NCI-H2081 treated with DMSO at 0.1 percent for 48 hours (cell line): ENCODE measurements at regions not wholly inside any gene's neighbourhood (a gene's known extent, or its start where the extent isn't known, plus 50 kb on each side); places are given as distances from the start of the nearest gene placed in this dataset.

ENCODE experiments used
- DNase-seq: peaks from one replicate; lab custom pipeline; 2025; lab: John Stamatoyannopoulos, UW

DNA sequence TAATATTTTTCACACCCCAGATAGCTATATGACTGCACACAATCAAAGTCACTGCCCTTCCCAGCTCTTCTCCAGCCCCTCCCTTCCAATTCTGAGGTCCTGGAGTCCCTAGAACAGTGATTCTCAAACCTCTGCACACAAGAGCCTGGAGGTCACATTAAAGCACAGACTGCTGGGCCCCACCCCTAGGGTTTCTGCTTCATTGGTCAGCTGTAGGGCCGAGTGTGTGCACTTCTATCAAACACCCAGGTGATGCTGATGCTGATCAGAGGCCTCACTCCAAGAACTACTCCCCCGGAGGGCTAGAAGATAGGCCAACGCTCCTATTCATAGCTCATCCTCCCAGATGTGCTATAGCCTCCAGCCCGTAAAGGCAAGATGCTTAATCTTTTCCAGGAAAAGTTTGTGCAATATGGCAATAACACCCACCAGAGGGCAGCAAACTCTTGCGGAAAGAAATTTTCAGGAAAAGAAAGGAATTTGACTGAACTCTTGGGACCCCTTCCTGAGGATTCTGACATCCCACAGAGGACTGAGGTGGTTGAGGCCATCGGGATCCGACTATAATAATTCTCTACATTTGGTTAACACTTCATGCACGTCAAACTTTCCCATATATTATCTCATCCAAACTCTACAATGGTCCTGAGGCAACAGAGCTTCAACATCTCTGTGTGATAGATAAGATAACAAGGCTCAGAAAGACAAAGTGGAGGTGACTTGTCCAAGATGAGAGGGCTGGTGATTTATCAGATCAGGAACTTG lies 194.2 kb upstream of the PKDCC start:
- DNase-seq: no peak

- no peak for DNase-seq
These were observed 193.6 kb upstream of the PKDCC start for GRCh38 chr2:41854227-41854626.

GRCh38 chr2:41856946-41857345 lies 190.9 kb upstream of the PKDCC start:
- DNase-seq: no peak

- no peak for DNase-seq
These were observed 188.0 kb upstream of the PKDCC start for GRCh38 chr2:41859615-41860514.

GRCh38 chr2:41863062-41863461 lies 184.8 kb upstream of the PKDCC start:
- no peak for DNase-seq

- no peak for DNase-seq
These were observed 182.6 kb upstream of the PKDCC start for GRCh38 chr2:41865263-41865662.

DNA sequence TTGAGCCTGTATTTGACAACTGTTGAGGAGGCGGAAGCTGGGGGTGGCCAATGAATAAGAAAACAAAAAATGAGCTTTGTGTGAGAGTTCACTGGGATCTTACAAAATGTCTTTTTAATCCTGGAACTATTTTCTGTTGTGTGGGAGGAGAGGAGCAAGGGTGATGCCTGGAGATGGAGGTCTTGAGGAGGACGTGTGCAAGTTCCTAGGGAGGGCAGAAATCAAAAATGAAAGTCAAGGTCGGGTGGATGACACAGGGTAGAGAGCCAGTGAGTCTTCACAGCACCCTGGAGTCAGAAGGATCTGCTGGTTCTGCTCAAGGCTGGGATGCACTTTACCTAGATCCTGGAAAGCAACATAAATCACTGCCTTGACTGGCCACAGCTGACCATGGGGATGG lies 180.3 kb upstream of the PKDCC start:
- no peak for DNase-seq

- no peak for DNase-seq
These were observed 178.1 kb upstream of the PKDCC start for GRCh38 chr2:41869542-41870264.

- DNase-seq: no peak
These were observed 177.6 kb upstream of the PKDCC start for GRCh38 chr2:41870265-41870585.

DNA sequence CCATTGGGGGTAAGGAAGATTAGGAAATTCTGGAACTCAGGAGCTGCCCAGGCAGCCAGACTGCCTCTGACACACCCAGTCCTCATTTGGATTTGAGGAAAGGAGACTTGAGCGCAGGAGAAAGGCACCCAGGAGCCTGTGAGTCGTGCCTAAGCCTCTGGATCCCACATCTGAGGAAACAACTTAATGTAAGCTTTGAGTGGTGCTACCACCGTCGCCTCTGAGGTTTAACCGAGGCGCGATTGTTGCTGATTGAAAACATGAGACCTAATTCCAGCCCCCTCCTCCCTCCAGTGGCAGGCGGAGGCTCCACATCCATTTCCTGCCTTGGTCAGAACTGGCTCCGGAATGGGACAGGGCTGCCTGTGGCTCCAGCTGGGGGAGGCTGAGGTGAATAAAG lies 176.7 kb upstream of the PKDCC start:
- no peak for DNase-seq

GRCh38 chr2:41872646-41873045 lies 175.2 kb upstream of the PKDCC start:
- DNase-seq: no peak

- no peak for DNase-seq
These were observed 174.5 kb upstream of the PKDCC start for GRCh38 chr2:41873102-41874031.

DNA sequence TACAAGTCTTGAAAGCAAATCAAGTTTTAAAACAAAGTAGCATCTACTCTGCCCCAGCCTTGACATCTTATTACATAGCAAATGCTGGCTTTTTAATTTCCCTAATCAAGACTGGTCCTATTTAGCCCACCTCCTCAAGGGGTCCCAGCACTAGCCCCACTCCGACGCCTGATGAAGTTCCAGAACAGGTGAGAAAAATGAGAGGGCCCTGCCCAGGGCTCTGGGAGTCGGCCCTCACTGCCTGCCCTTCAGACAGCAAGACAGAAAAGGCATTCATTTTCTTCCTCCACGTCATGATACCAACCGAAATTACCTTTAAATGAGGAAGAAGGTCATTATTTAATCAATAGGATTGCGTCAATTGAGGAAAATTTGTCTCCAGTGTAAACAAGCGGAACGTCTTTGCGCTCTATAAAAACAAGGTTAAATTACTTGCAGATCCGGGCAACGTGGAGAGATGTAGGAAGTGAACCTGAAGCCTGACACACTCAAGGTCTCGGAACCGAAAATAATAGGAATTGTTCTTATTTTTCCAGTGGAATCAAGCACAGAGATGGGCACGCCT lies 170.6 kb upstream of the PKDCC start:
- no peak for DNase-seq

DNA sequence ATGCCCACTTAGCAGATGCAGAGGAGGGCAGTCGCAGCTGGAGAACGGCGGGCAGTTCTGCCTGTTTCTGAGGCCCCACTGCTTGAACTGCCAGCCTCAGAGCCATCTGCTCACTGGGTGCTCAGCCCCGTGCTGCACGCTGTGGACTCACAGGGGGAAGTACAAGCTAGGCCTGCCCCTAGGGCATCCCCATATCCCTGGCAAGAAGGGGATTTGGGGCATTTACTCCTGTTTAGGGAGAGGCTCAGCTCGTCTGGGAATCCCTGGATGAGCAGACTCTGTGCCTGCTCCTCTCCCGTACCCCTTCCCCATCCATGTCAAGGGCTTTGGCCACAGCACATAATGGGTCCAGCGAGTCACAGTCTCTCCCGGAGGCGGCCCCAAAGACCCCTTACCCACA lies 169.8 kb upstream of the PKDCC start:
- no peak for DNase-seq

DNA sequence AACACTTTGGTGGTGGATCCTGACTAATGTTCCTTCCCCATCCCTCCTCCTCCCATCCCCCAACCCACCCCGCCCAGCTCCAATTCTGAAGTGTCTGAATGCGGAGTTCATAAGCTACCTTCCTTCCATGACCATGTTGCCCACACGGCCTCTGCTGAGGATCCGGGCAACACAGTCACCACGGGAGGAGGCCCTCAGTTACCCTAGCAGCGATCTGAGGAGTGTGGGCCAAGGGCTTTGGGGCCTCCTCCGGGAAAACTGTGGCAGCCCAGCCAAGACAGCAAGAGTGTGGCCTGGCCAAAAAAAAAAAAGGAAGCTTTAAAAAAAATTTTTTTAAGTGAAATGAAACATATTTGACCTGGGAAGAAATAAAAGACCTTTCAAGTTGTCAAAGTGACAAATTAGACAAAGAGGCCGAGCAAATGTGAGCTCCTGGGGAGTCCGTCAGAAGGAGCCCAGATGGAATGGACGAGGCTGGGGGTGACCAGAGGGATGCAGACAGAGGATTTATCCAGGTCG lies 169.0 kb upstream of the PKDCC start:
- no peak for DNase-seq

- DNase-seq: no peak
These were observed 168.4 kb upstream of the PKDCC start for GRCh38 chr2:41879235-41879916.

DNA sequence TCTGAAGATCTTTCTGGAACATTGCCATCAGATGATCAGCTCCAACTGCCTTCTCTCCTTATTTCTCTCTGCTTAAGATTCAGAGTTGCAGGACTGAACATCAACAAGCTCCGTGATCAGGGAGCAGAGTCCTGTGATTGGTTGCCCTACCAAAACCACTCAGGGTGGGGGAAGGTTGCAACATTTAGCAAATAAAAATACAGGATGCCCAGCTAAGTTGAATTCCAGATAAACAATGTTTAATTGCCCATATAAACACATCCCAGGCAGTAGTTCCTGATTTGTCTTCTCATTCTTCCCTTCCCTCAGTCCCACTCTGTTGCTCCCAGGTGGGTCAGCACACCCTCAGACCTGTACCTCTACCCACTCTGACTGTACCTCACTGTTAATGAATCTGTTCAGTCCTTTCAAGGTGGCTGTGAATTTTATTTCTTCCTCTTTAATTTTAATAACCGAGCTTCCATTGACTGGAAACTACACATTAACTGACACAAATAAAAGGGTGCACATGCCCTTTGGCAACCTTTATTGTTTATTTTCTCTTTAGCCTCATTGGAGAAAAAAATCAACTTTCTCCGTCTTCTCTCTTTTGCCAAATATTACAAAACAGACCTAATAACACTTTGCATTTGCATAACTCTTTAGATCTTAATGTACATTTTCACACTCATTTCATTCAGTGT lies 167.1 kb upstream of the PKDCC start:
- DNase-seq: no peak

- DNase-seq: no peak
These were observed 166.6 kb upstream of the PKDCC start for GRCh38 chr2:41881249-41881648.

DNA sequence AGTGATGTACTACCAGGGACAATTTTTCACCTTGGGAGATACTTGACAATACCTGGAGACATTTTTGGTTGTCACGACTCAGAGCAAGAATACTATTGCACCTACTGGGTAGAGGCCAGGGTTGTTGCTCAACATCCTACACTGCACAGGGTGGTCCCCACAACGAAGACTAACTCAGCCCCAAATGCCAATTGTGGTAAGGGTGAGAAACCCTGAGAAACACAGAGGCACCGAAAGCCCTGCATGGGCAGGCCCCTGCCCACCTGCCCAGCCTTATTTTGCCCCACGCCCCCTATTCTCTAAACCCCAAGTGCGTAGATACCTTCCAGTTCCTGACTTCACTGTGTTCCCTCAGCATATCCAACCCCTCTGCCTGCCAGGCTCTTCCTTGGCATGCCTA lies 163.1 kb upstream of the PKDCC start:
- DNase-seq: no peak

- no peak for DNase-seq
These were observed 161.6 kb upstream of the PKDCC start for GRCh38 chr2:41886145-41886664.
